Putamen (tissue), 1 donor: ENCODE measurements at regions not wholly inside any gene's neighbourhood (a gene's known extent, or its start where the extent isn't known, plus 50 kb on each side); places are given as distances from the start of the nearest gene placed in this dataset.
"Not testable (repeated sequence)": the region's sequence is repeated elsewhere in the genome, so short reads cannot be mapped to it uniquely, and the experiment has no call there.

Source experiments
- DNase-seq: peaks from one replicate; pipeline ENCODE4 v3.0.0-alpha.2; 2016; ENCODE audit warnings: low spot score

GRCh38 chr10:23543691-23544380 lies 105.0 kb downstream of the OTUD1 start:
- no peak for DNase-seq

GRCh38 chr10:23545866-23546265 lies 107.0 kb downstream of the OTUD1 start:
- DNase-seq: not testable (repeated sequence)

- DNase-seq: no peak
Observed at GRCh38 chr10:23556727-23557440, 118.0 kb downstream of the OTUD1 start.

- no peak for DNase-seq
Observed at GRCh38 chr10:23557777-23558176, 118.9 kb downstream of the OTUD1 start.

GRCh38 chr10:23558361-23558799 lies 119.5 kb downstream of the OTUD1 start:
- DNase-seq: no peak

- DNase-seq: no peak
Observed at GRCh38 chr10:23568996-23569395, 130.1 kb downstream of the OTUD1 start.

- DNase-seq: no peak
Observed at GRCh38 chr10:23571884-23572283, 133.0 kb downstream of the OTUD1 start.

GRCh38 chr10:23581906-23582450 lies 143.1 kb downstream of the OTUD1 start:
- no peak for DNase-seq

GRCh38 chr10:23584396-23584795 lies 145.5 kb downstream of the OTUD1 start:
- no peak for DNase-seq

GRCh38 chr10:23585186-23585585 lies 146.3 kb downstream of the OTUD1 start:
- DNase-seq: no peak

GRCh38 chr10:23585666-23586065 lies 146.8 kb downstream of the OTUD1 start:
- no peak for DNase-seq

GRCh38 chr10:23595278-23595677 lies 156.4 kb downstream of the OTUD1 start:
- DNase-seq: not testable (repeated sequence)

- DNase-seq: no peak
Observed at GRCh38 chr10:23604613-23605012, 165.7 kb downstream of the OTUD1 start.

GRCh38 chr10:23606456-23606855 lies 167.6 kb downstream of the OTUD1 start:
- DNase-seq: no peak

- no peak for DNase-seq
Observed at GRCh38 chr10:23608926-23609325, 170.1 kb downstream of the OTUD1 start.

GRCh38 chr10:23610626-23611307 lies 171.9 kb downstream of the OTUD1 start:
- no peak for DNase-seq

GRCh38 chr10:23611308-23612029 lies 172.6 kb downstream of the OTUD1 start:
- no peak for DNase-seq

- DNase-seq: no peak
Observed at GRCh38 chr10:23613900-23614299, 175.0 kb downstream of the OTUD1 start.

GRCh38 chr10:23614483-23614882 lies 175.6 kb downstream of the OTUD1 start:
- no peak for DNase-seq

- peak; percentile 14 for DNase-seq
Observed at GRCh38 chr10:23630376-23630775, 191.5 kb downstream of the OTUD1 start.

- no peak for DNase-seq
Observed at GRCh38 chr10:23630885-23631284, 192.0 kb downstream of the OTUD1 start.
